Immature natural killer cell (primary cell): ENCODE measurements at regions not wholly inside any gene's neighbourhood (a gene's known extent, or its start where the extent isn't known, plus 50 kb on each side); places are given as distances from the start of the nearest gene placed in this dataset.

Experiments used
- DNase-seq, 3 donors: peaks; one replicate each; pipeline ENCODE4 v3.0.0; 2022; ENCODE audit warnings: mixed read lengths in 1 of 3
- H3K27ac Mint-ChIP-seq, 6 donors: one replicate each; pipeline ENCODE4 v1.8.0; 2020; ENCODE audit warnings: mixed read lengths in 6 of 6, mild to moderate bottlenecking in 5 of 6, inconsistent platforms in 4 of 6, moderate library complexity in 3 of 6
- H3K27me3 Mint-ChIP-seq, 3 donors: one replicate each; pipeline ENCODE4 v1.8.0; 2020 to 2021; ENCODE audit warnings: low read depth in 3 of 3, mild to moderate bottlenecking in 3 of 3, mixed read lengths in 3 of 3, moderate library complexity in 3 of 3, inconsistent platforms in 1 of 3
- H3K36me3 Mint-ChIP-seq, 3 donors: one replicate each; pipeline ENCODE4 v1.8.0; 2020; ENCODE audit warnings: mixed read lengths in 3 of 3, inconsistent platforms in 2 of 3, mild to moderate bottlenecking in 2 of 3
- H3K4me1 Mint-ChIP-seq, 2 donors: one replicate each; pipeline ENCODE4 v1.8.0; 2020; ENCODE audit warnings: inconsistent platforms in 2 of 2, mild to moderate bottlenecking in 2 of 2, mixed read lengths in 2 of 2, moderate library complexity in 1 of 2
- H3K4me3 Mint-ChIP-seq, 5 donors: one replicate each; pipeline ENCODE4 v1.8.0; 2020; ENCODE audit warnings: mild to moderate bottlenecking in 5 of 5, mixed read lengths in 5 of 5, inconsistent platforms in 3 of 5, moderate library complexity in 3 of 5
- H3K9me3 Mint-ChIP-seq, 6 donors: one replicate each; pipeline ENCODE4 v1.8.0; 2020; ENCODE audit warnings: mild to moderate bottlenecking in 6 of 6, mixed read lengths in 6 of 6, inconsistent platforms in 4 of 6, moderate library complexity in 3 of 6

DNA sequence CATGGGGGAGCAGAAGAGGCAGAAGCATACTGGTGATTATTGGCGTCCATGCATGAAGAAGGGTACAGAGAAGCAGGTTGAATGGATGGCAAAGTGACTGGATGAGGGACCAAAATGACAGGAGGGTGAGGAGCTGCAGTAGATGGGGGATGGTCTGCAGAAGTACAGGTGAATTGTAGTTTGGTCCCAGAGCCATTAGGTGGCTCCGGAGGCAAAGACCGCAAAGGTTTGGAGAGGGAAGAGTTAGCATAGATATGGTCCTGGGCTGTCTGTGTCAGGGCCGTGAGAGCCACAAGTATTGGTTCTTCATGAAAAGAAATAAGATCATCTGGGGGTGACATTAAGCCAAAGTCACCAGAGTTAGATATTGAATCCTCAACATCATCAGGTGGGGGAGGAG, 59.0 kb upstream of the ZNF726 start:
- no peak overlapping the region for H3K27ac Mint-ChIP-seq
- H3K4me3 Mint-ChIP-seq, result peak overlapping the region in 1 of 5 donors; percentile 21
- H3K4me1 Mint-ChIP-seq, result no peaks in the 10 kb centered on the region
- peaks cover 3 to 6% (median 4%) of the 10 kb centered on the region in 3 donors for H3K36me3 Mint-ChIP-seq
- peaks cover 8 to 84% (median 57%) of the 10 kb centered on the region in 6 donors for H3K9me3 Mint-ChIP-seq
- H3K27me3 Mint-ChIP-seq, result no peaks in the 10 kb centered on the region
- no peak for DNase-seq

DNA sequence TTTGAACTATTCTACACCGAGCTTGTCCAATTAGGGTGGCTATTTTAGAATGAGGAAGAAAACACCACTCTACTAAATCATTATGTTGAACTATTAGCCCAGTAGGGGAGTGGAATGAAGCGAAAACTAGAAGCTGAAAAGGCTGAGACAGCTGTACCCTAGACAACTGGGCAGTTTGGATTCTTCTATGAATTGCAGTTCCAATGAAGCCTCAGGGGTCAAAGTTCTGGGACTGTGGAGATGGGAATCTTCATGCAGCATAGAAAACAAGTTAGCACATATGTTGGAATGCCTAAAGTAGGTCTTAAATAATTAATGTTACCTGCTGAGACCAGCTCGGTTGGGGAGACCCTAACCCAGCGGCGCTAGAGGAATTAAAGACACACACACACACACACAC, 62.7 kb upstream of the ZNF726 start:
- Mint-ChIP-seq H3K27me3 (peaks cover 0 to 2% (median 0%) of the 10 kb centered on the region in 3 donors), H3K9me3 (peaks cover 21 to 97% (median 80%) of the 10 kb centered on the region in 6 donors), H3K36me3 (peaks cover 6 to 8% (median 8%) of the 10 kb centered on the region in 3 donors), H3K27ac (no peak overlapping the region), H3K4me1 (no peaks in the 10 kb centered on the region), H3K4me3 (no peak overlapping the region)
- no peak for DNase-seq

DNA sequence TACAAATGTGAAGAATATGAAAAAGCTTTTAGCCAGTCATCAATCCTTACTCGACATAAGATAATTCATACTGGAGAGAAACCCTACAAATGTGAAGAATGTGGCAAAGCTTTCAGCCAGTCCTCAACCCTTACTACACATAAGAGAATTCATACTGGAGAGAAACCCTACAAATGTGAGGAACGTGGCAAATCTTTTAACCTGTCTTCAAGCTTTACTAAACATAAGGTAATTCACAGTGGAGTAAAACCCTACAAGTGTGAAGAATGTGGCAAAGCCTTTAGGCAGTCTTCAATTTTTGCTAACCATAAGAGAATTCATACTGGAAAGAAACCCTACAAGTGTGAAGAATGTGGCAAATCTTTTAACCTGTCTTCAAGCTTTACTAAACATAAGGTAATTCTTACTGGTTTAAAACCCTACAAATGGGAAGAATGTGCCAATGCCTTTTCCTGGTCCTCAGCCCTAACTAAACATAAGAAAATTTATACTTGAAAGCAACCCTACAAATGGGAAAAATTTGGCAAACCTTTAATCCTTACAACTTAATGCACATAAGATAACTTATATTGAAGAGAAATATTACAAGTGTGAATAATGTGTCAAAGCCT, 74.1 kb upstream of the ZNF681 start:
- no peak for DNase-seq
- Mint-ChIP-seq H3K27me3 (no peaks in the 10 kb centered on the region), H3K4me3 (no peak overlapping the region), H3K27ac (no peak overlapping the region), H3K9me3 (peaks cover 23 to 94% (median 75%) of the 10 kb centered on the region in 6 donors), H3K4me1 (no peaks in the 10 kb centered on the region), H3K36me3 (peaks cover 5 to 8% (median 5%) of the 10 kb centered on the region in 3 donors)

DNA sequence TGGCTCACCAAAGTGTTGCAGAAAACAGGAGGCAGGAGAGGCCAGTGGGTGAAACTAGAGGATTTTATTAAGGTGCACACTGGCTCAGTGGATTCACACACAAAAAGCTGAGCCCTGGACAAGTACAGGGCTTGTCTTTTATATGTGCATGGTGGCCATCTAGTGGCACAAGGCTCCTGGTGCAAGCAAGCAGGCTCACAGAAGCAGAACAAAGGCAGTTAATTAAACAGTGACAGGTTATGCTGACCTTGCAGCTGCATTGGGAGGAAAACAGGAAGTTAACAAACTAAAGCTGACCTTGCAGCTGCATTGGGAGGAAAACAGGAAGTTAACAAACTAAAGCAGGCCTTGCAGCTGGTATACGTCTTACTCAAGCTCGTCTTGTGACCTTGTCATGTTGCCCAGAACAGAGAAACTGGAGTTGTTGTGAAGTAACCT, 65.3 kb upstream of the ZNF681 start:
- no peaks in the 10 kb centered on the region for H3K27me3 Mint-ChIP-seq
- peaks cover 2 to 5% (median 3%) of the 10 kb centered on the region in 3 donors for H3K36me3 Mint-ChIP-seq
- H3K27ac Mint-ChIP-seq, result no peak overlapping the region
- peaks cover 24 to 68% (median 43%) of the 10 kb centered on the region in 6 donors for H3K9me3 Mint-ChIP-seq
- no peak for DNase-seq
- H3K4me3 Mint-ChIP-seq, result no peak overlapping the region
- H3K4me1 Mint-ChIP-seq, result no peaks in the 10 kb centered on the region

- no peak overlapping the region for H3K4me3 Mint-ChIP-seq
- H3K36me3 Mint-ChIP-seq, result peaks cover 2 to 5% (median 3%) of the 10 kb centered on the region in 3 donors
- no peaks in the 10 kb centered on the region for H3K4me1 Mint-ChIP-seq
- H3K9me3 Mint-ChIP-seq, result peaks cover 21 to 57% (median 40%) of the 10 kb centered on the region in 6 donors
- H3K27ac Mint-ChIP-seq, result no peak overlapping the region
- no peaks in the 10 kb centered on the region for H3K27me3 Mint-ChIP-seq
- no peak for DNase-seq
Measured at GRCh38 chr19:23822735-23823134, 64.0 kb upstream of the ZNF681 start.

DNA sequence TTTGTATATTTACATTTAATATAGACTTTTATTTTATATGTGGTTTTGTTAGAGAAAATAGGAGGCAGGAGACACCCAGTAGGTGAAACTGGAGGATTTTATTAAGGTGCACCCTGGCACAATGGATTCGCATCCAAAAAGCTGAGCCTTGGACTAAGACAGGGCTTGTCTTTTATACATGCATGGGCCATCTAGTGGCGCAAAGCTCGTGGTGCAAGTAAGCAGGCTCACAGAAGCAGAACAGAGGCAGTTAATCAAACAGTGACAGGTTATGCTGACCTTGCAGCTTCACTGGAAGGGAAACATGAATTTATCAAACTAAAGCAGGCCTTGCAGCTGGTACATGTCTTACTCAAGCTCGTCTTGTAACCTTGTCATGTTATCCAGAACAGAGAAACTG, 58.8 kb upstream of the ZNF681 start:
- Mint-ChIP-seq H3K4me1 (no peaks in the 10 kb centered on the region), H3K4me3 (no peak overlapping the region), H3K27me3 (no peaks in the 10 kb centered on the region), H3K9me3 (peaks cover 10 to 30% (median 13%) of the 10 kb centered on the region in 6 donors), H3K36me3 (peaks cover 0 to 4% (median 3%) of the 10 kb centered on the region in 3 donors), H3K27ac (no peak overlapping the region)
- no peak for DNase-seq

GRCh38 chr19:23810496-23810895, 51.8 kb upstream of the ZNF681 start:
- Mint-ChIP-seq H3K9me3 (peaks cover 0 to 12% (median 4%) of the 10 kb centered on the region in 6 donors), H3K27ac (no peak overlapping the region), H3K4me1 (no peaks in the 10 kb centered on the region), H3K27me3 (no peaks in the 10 kb centered on the region), H3K36me3 (peaks cover 11 to 34% (median 19%) of the 10 kb centered on the region in 3 donors), H3K4me3 (no peak overlapping the region)
- no peak for DNase-seq
